HG02885 (cell line): ENCODE measurements at regions not wholly inside any gene's neighbourhood (a gene's known extent, or its start where the extent isn't known, plus 50 kb on each side); places are given as distances from the start of the nearest gene placed in this dataset.

Experiments
- ATAC-seq: cut with Tn5 transposase; IDR thresholded peaks from one replicate; pipeline ENCODE4 v1.9.1; 2021; ENCODE audit warnings: mild to moderate bottlenecking; ENCODE audit not compliant: unreplicated experiment, poor library complexity

DNA sequence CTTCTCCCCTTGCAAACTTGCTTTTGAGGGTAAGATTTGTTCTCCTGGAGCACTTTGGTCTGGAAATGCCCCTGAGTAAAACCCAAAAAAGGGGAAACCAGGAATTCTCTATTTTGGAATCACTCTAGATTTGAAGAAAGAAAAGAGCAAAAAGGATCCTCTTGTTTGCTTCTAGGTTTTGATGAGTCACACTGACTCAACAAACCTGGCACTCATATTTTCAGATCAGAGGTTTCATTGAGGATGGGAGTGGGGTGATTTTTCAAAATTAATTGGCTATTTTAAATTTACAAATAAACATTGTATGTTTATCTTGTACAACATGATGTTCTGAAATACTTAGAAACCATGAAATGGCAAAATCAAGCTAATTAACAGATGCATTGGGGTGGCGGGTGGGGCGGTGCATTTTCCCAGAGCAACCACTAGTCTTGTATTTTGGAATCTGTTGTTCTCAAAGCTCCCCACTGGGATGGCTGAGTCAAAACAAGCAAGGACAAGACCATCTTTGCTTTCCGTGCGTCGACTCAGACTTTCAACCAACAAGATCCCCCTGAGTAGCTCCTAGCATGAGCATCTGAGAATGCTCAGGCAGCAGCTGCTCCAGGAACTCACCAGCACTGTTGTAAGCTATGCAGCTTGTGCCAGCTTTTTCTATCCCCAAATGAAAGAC lies 451.4 kb downstream of the WDR72 start:
- no peak for ATAC-seq

DNA sequence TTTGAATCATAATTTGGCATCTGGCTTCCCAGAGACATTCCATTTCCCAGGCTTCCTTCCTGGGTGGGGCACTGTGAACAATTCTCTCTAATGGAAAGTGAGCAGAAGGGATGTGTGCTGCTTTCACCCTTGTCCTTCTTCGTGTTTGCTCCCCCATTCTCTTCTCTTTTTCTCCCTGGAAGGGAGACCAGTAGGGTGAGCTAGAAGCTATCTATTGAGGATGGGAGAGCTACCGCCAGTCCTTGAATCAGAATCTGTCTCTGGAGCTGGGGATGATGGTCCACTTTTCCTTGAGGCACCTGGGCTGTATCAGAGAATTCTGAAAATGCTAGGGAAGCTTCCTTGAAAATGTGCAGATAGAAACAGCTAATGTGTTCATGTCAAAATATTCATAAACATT lies 453.9 kb downstream of the WDR72 start:
- ATAC-seq: no peak

DNA sequence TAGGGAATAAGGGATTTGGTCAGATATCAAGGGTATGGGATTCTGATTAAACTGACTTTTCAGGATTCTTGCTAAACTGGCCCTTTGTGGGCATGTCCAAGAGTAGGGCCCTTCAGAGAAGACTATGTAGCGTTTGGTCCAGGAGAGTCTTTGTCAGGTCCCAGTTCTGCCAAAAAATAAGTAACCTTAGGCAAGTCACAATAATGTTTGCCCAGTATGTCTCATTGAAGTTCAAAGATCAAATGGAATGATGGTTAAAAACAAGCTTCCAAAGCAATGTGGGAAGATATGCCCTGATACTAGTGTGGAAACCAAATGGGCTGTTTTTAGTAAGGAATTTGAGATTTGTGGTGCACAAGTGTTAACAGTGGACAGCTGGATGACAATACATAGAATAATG lies 454.4 kb downstream of the WDR72 start:
- no peak for ATAC-seq

GRCh38 chr15:53297828-53298227 lies 461.6 kb downstream of the WDR72 start:
- no peak for ATAC-seq

GRCh38 chr15:53296603-53297002 lies 462.9 kb downstream of the WDR72 start:
- ATAC-seq: no peak

- ATAC-seq: no peak
Measured at GRCh38 chr15:53295574-53295973, 463.9 kb downstream of the WDR72 start.

- ATAC-seq: no peak
Measured at GRCh38 chr15:53288542-53288941, 470.9 kb downstream of the WDR72 start.

GRCh38 chr15:53274630-53275029 lies 484.5 kb upstream of the ONECUT1 start:
- ATAC-seq: no peak

- ATAC-seq: no peak
Measured at GRCh38 chr15:53272116-53272515, 482.0 kb upstream of the ONECUT1 start.

GRCh38 chr15:53266176-53266575 lies 476.0 kb upstream of the ONECUT1 start:
- no peak for ATAC-seq

- no peak for ATAC-seq
Measured at GRCh38 chr15:53260647-53261046, 470.5 kb upstream of the ONECUT1 start.

DNA sequence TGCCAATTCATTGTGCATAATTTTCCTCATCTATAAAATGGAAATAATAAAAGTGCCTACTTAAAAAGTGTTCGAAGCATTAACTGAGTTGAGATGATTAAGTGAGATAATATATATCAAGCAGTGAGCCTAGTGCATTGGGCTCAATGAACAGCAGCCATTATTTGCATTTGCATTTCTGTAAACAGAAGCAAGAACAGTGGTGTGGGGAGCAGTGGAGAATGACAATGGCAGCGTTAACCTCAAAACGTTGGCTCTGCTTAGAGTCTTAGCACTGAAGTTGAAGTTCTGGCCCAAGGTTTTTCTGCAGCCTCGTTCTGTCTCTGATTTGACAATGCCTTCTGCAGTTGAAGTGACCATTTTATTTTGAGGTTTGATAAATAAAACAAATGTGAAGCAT lies 466.3 kb upstream of the ONECUT1 start:
- no peak for ATAC-seq

- no peak for ATAC-seq
Measured at GRCh38 chr15:53256043-53256442, 465.9 kb upstream of the ONECUT1 start.

DNA sequence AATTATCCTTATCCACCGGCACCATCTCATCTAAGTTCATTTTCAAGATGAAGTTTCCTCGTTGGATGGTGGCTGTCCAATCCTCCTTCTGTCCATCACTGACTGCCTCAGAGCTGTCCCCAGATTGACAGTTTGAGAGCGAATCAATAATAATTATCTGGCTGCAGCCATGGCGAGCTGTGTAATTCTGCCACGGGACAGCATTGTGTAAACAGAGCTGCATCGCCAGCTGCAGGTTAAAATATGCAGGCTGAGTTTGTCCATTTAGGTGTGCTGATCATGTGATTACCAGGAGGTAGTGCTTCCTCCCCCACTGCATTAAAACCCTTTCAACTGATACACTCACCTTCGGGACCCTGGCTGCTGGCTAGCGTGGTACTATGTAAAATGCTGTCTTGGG lies 461.9 kb upstream of the ONECUT1 start:
- no peak for ATAC-seq

GRCh38 chr15:53251523-53251922 lies 461.4 kb upstream of the ONECUT1 start:
- no peak for ATAC-seq

- ATAC-seq: no peak
Measured at GRCh38 chr15:53247041-53247708, 457.0 kb upstream of the ONECUT1 start.

DNA sequence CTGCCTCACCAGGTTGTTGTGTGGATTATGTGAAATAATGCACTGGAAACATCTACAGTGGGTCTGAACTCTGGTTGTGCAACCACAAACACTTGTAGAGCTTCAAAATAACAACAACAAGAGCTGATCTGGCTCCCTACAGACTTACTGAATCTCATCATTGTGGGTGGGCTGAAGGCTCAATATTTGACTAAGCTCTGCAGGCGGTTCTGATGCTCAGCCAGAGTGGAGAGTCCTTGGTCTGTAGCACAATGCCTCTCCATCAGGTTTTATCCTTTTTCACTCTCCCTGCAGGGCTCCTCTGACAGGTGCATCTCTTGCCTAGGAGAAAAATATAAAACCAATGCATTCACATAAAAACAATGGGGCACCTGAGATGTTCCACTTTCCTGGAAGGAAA lies 456.3 kb upstream of the ONECUT1 start:
- no peak for ATAC-seq

GRCh38 chr15:53233801-53234200 lies 443.7 kb upstream of the ONECUT1 start:
- ATAC-seq: no peak

- ATAC-seq: no peak
Measured at GRCh38 chr15:53230473-53230872, 440.3 kb upstream of the ONECUT1 start.

GRCh38 chr15:53226559-53226958 lies 436.4 kb upstream of the ONECUT1 start:
- no peak for ATAC-seq

GRCh38 chr15:53225781-53226180 lies 435.6 kb upstream of the ONECUT1 start:
- no peak for ATAC-seq

GRCh38 chr15:53224371-53224770 lies 434.2 kb upstream of the ONECUT1 start:
- no peak for ATAC-seq
